Heart left ventricle (tissue), 16 donors: ENCODE measurements at regions not wholly inside any gene's neighbourhood (a gene's known extent, or its start where the extent isn't known, plus 50 kb on each side); places are given as distances from the start of the nearest gene placed in this dataset.

ENCODE experiments used
- ATAC-seq, 4 donors: fragments of 200-7000 bp; cut with Tn5 transposase; one replicate each; pipeline ENCODE4 v1.9.1; 2020 to 2022; ENCODE audit warnings: moderate library complexity in 4 of 4, mild to moderate bottlenecking in 3 of 4, moderate number of reproducible peaks in 1 of 4
- DNase-seq, 5 donors: peaks; one replicate each; pipeline ENCODE4 v3.0.0-alpha.2; 2020
- H3K27ac ChIP-seq, 12 donors: fragments of 200-600 bp; sonication (generic) in 4 of 12; one replicate each; pipeline versions ENCODE4 v1.5.0 to v1.8.0; 2016 to 2022; ENCODE audit warnings: mild to moderate bottlenecking in 2 of 12
- H3K27me3 ChIP-seq, 9 donors: fragments of 200-600 bp; sonication (generic) in 2 of 9; one replicate each; pipeline versions ENCODE4 v1.5.1 to v1.8.0; 2016 to 2022; ENCODE audit warnings: mild to moderate bottlenecking in 3 of 9
- H3K36me3 ChIP-seq, 9 donors: fragments of 200-600 bp; sonication (generic) in 2 of 9; one replicate each; pipeline versions ENCODE4 v1.5.0 to v1.8.0; 2018 to 2022; ENCODE audit warnings: mild to moderate bottlenecking in 2 of 9
- H3K4me1 ChIP-seq, 12 donors: fragments of 200-600 bp; sonication (generic) in 4 of 12; one replicate each; pipeline versions ENCODE4 v1.5.0 to v1.8.0; 2016 to 2022; ENCODE audit warnings: mild to moderate bottlenecking in 3 of 12
- H3K4me3 ChIP-seq, 12 donors: fragments of 200-600 bp; sonication (generic) in 4 of 12; one replicate each; pipeline versions ENCODE4 v1.5.0 to v1.8.0; 2017 to 2022; ENCODE audit warnings: mild to moderate bottlenecking in 9 of 12, moderate library complexity in 4 of 12
- H3K9me3 ChIP-seq, 12 donors: fragments of 200-600 bp; sonication (generic) in 4 of 12; one replicate each; pipeline versions ENCODE4 v1.5.0 to v1.8.0; 2016 to 2022; ENCODE audit warnings: mild to moderate bottlenecking in 1 of 12
- POLR2A ChIP-seq, 2 donors: fragments of 450-650 bp; IDR thresholded peaks; one replicate each; pipeline ENCODE4 v1.6.1; 2017; ENCODE audit warnings: antibody characterized with exemption in 2 of 2, mild to moderate bottlenecking in 2 of 2, moderate library complexity in 2 of 2
- WGBS, 4 donors: extraction: QIAGEN DNeasy Blood & Tissue Kit in 2 of 4; methylation state at CpG; one replicate each; pipeline versions ENCODE4 v1.1.5 to v1.1.7; 2013 to 2018; 5-methylcytosine and 5-hydroxymethylcytosine counted together
- intact Hi-C, 10 donors: fragments of 100-400 bp; cut with DNase I; formaldehyde crosslinking; loops; one replicate each; pipeline versions ENCODE4 v1.11.1 to v1.14.2; 2022
- TF ChIP-seq, protein P1 (sequence below), 12 donors: fragments of 200-600 bp; sonication (generic) in 4 of 12; IDR thresholded peaks; one replicate each; pipeline versions ENCODE4 v1.5.0 to v1.8.0; 2018 to 2022; ENCODE audit warnings: antibody characterized with exemption in 12 of 12, mild to moderate bottlenecking in 5 of 12
- donor health status: ischemic (EF 13 %, LVEDD 7.1; RV severe dilation, severe dysfunction).
- donor health status: healthy with polysubstance abuse.
- donor health status: DM: no; HTN: yes; CAD: no.
- donor health status: DM: no; HTN: no; CAD: no.
- donor health status: ischemic (EF 25% LVEDD 6.9; RV normal size, moderate dysfunction).
- donor health status: ischemic (EF 25% LVEDD 5.7; RV mildly dilated, moderate dysfunction).
- donor health status: healthy.
- donor health status: DM: yes; HTN: yes; CAD: no.
- donor health status: ischemic (EF 35%, LVEDD 5.7; RV mildly dilated, moderate dysfunction).
- donor health status: nonischemic (EF 11% LVEDD 7.7; RV severe dilation, severe dysfunction).
- donor health status: DM: yes; HTN: yes; CAD: no.
- donor health status: PGD.
- donor health status: ischemic (EF 29% LVEDD 5.4; RV normal size, mild dysfunction).
- donor health status: nonischemic (EF 23%, LVEDD 6.1; RV moderate dilation, normal function).

DNA sequence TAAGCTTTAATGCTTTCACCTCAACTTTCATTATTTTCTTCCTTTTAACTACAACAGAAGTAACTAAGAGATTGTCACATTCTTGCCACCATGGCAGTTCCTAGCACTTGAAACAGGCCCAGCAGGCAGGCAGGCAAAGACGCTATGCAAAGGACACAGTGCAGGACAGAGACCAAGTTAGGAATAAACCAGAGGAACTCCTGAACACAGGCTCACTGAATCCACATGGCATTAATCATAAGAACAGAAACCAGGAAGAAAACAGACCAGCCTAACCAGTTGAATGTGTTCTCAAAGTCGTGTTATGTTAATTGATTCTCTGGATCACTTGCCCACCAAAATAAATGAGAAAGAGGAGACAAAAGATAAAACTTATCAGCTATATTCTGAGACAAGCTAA lies 397.6 kb downstream of the TBL1XR1 start:
- peak in 1 of 4 donors; percentile 52 for ATAC-seq
- TF ChIP-seq POLR2A (IDR thresholded peaks at IDR 0.05) = no peak
- TF ChIP-seq, protein P1, sequence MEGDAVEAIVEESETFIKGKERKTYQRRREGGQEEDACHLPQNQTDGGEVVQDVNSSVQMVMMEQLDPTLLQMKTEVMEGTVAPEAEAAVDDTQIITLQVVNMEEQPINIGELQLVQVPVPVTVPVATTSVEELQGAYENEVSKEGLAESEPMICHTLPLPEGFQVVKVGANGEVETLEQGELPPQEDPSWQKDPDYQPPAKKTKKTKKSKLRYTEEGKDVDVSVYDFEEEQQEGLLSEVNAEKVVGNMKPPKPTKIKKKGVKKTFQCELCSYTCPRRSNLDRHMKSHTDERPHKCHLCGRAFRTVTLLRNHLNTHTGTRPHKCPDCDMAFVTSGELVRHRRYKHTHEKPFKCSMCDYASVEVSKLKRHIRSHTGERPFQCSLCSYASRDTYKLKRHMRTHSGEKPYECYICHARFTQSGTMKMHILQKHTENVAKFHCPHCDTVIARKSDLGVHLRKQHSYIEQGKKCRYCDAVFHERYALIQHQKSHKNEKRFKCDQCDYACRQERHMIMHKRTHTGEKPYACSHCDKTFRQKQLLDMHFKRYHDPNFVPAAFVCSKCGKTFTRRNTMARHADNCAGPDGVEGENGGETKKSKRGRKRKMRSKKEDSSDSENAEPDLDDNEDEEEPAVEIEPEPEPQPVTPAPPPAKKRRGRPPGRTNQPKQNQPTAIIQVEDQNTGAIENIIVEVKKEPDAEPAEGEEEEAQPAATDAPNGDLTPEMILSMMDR (IDR thresholded peaks at IDR 0.05) = no peak
- Histone ChIP-seq H3K9me3 (peaks cover 0 to 11% (median 0%) of the 10 kb centered on the region in 12 donors), H3K27ac (peak overlapping the region in 1 of 12 donors; percentile 1), H3K36me3 (no peaks in the 10 kb centered on the region), H3K4me3 (no peak overlapping the region), H3K4me1 (peaks cover 0 to 5% (median 0%) of the 10 kb centered on the region in 12 donors), H3K27me3 (no peaks in the 10 kb centered on the region)
- intact Hi-C loops = no loop called here
- DNase-seq = no peak
- 42 to 54% (median 44%) methylated on average over 2 of the region's 2 CpGs for WGBS, 4 donors

DNA sequence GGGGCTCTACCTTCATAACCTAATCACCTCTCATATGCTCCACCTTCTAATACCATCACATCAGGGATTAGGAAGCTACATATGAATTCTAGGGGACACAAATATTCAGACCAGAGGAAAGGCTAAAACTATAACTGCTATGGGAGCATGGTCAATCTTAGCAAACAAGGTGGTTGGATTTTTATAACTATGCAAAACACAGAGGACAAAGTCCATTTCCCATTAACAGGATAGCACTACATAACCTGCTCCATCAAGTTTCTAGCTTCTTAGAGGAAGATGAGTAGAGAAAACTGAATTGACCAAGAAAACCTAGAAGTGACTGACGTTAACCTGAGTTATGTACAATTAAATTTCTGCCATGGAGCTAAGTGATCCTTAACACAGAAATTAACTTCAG lies 398.6 kb downstream of the TBL1XR1 start:
- DNase-seq = no peak

GRCh38 chr3:176796371-176796770 lies 400.9 kb downstream of the TBL1XR1 start:
- intact Hi-C loops = no loop called here
- WGBS, 4 donors = 73 to 85% (median 84%) methylated on average over 2 of the region's 2 CpGs
- peaks cover 0 to 5% (median 0%) of the 10 kb centered on the region in 12 donors for H3K9me3 ChIP-seq
- peaks cover 0 to 5% (median 0%) of the 10 kb centered on the region in 12 donors for H3K4me1 ChIP-seq
- H3K27me3 ChIP-seq = no peaks in the 10 kb centered on the region
- H3K4me3 ChIP-seq = no peak overlapping the region
- H3K36me3 ChIP-seq = no peaks in the 10 kb centered on the region
- no peak overlapping the region for H3K27ac ChIP-seq
- ATAC-seq (no peak), DNase-seq (no peak)
- TF ChIP-seq POLR2A (IDR thresholded peaks at IDR 0.05) = no peak
- TF ChIP-seq, protein P1 (IDR thresholded peaks at IDR 0.05) = no peak

More for the DNA sequence above, 398.6 kb downstream of the TBL1XR1 start:
- no peak for TF ChIP-seq POLR2A (IDR thresholded peaks at IDR 0.05)
- TF ChIP-seq, protein P1 (IDR thresholded peaks at IDR 0.05) = no peak
- H3K36me3 ChIP-seq = no peaks in the 10 kb centered on the region
- WGBS, 4 donors = 38 to 94% (median 88%) methylated on average over 1 of the region's 1 CpG
- H3K27me3 ChIP-seq = no peaks in the 10 kb centered on the region
- no peak overlapping the region for H3K4me3 ChIP-seq
- no peak for ATAC-seq
- intact Hi-C loops = no loop called here
- H3K9me3 ChIP-seq = peaks cover 0 to 11% (median 0%) of the 10 kb centered on the region in 12 donors
- H3K4me1 ChIP-seq = peaks cover 0 to 5% (median 0%) of the 10 kb centered on the region in 12 donors
- peak overlapping the region in 1 of 12 donors; percentile 1 for H3K27ac ChIP-seq

GRCh38 chr3:176795891-176796290 lies 401.4 kb downstream of the TBL1XR1 start:
- TF ChIP-seq, protein P1 (IDR thresholded peaks at IDR 0.05) = no peak
- no peak for TF ChIP-seq POLR2A (IDR thresholded peaks at IDR 0.05)
- Histone ChIP-seq H3K4me1 (peaks cover 0 to 5% (median 0%) of the 10 kb centered on the region in 12 donors), H3K27ac (no peak overlapping the region), H3K9me3 (no peaks in the 10 kb centered on the region), H3K27me3 (no peaks in the 10 kb centered on the region), H3K4me3 (no peak overlapping the region), H3K36me3 (no peaks in the 10 kb centered on the region)
- WGBS, 4 donors = 59 to 63% (median 60%) methylated on average over 2 of the region's 2 CpGs
- DNase-seq (no peak), ATAC-seq (no peak)
- intact Hi-C loops = no loop called here
